ENCODE measurements at regions not wholly inside any gene's neighbourhood (a gene's known extent, or its start where the extent isn't known, plus 50 kb on each side); places are given as distances from the start of the nearest gene placed in this dataset.

GRCh38 chr12:24708718-24709117, 240.2 kb downstream of the BCAT1 start:
- no peaks in the 10 kb centered on the region for H3K36me3 Mint-ChIP-seq (ENCODE audit: low read depth, unreplicated experiment)
- H3K4me1 Mint-ChIP-seq (ENCODE audit: unreplicated experiment): no peaks in the 10 kb centered on the region
- DNase-seq (ENCODE audit: low spot score): no peak
- no peak overlapping the region for H3K27ac Mint-ChIP-seq (ENCODE audit: unreplicated experiment)
- H3K9me3 Mint-ChIP-seq (ENCODE audit: unreplicated experiment): no peaks in the 10 kb centered on the region
- no peak overlapping the region for H3K4me3 Mint-ChIP-seq (ENCODE audit: unreplicated experiment)
- TF ChIP-seq CTCF (IDR thresholded peaks at IDR 0.05; ENCODE audit: unreplicated experiment): no peak
- H3K27me3 Mint-ChIP-seq (ENCODE audit: unreplicated experiment): peaks cover 5% of the 10 kb centered on the region

GRCh38 chr12:24708043-24708442, 240.9 kb downstream of the BCAT1 start:
- H3K9me3 Mint-ChIP-seq (ENCODE audit: unreplicated experiment): no peaks in the 10 kb centered on the region
- no peak for TF ChIP-seq CTCF (IDR thresholded peaks at IDR 0.05; ENCODE audit: unreplicated experiment)
- no peaks in the 10 kb centered on the region for H3K36me3 Mint-ChIP-seq (ENCODE audit: low read depth, unreplicated experiment)
- no peak overlapping the region for H3K27ac Mint-ChIP-seq (ENCODE audit: unreplicated experiment)
- H3K27me3 Mint-ChIP-seq (ENCODE audit: unreplicated experiment): peaks cover 6% of the 10 kb centered on the region
- no peak overlapping the region for H3K4me3 Mint-ChIP-seq (ENCODE audit: unreplicated experiment)
- DNase-seq (ENCODE audit: low spot score): no peak
- H3K4me1 Mint-ChIP-seq (ENCODE audit: unreplicated experiment): no peaks in the 10 kb centered on the region

- Mint-ChIP-seq H3K4me3 (ENCODE audit: unreplicated experiment) (no peak overlapping the region), H3K4me1 (ENCODE audit: unreplicated experiment) (no peaks in the 10 kb centered on the region), H3K9me3 (ENCODE audit: unreplicated experiment) (no peaks in the 10 kb centered on the region), H3K36me3 (ENCODE audit: low read depth, unreplicated experiment) (no peaks in the 10 kb centered on the region), H3K27me3 (ENCODE audit: unreplicated experiment) (peaks cover 6% of the 10 kb centered on the region), H3K27ac (ENCODE audit: unreplicated experiment) (no peak overlapping the region)
- no peak for TF ChIP-seq CTCF (IDR thresholded peaks at IDR 0.05; ENCODE audit: unreplicated experiment)
- no peak for DNase-seq (ENCODE audit: low spot score)
These were observed 241.6 kb downstream of the BCAT1 start for GRCh38 chr12:24707334-24707733.

GRCh38 chr12:24705741-24706358, 243.1 kb downstream of the BCAT1 start:
- Mint-ChIP-seq H3K9me3 (ENCODE audit: unreplicated experiment) (no peaks in the 10 kb centered on the region), H3K4me3 (ENCODE audit: unreplicated experiment) (no peak overlapping the region), H3K4me1 (ENCODE audit: unreplicated experiment) (no peaks in the 10 kb centered on the region), H3K36me3 (ENCODE audit: low read depth, unreplicated experiment) (no peaks in the 10 kb centered on the region), H3K27me3 (ENCODE audit: unreplicated experiment) (peaks cover 6% of the 10 kb centered on the region), H3K27ac (ENCODE audit: unreplicated experiment) (no peak overlapping the region)
- DNase-seq (ENCODE audit: low spot score): no peak
- no peak for TF ChIP-seq CTCF (IDR thresholded peaks at IDR 0.05; ENCODE audit: unreplicated experiment)

GRCh38 chr12:24705216-24705615, 243.7 kb downstream of the BCAT1 start:
- TF ChIP-seq CTCF (IDR thresholded peaks at IDR 0.05; ENCODE audit: unreplicated experiment): no peak
- Mint-ChIP-seq H3K27ac (ENCODE audit: unreplicated experiment) (no peak overlapping the region), H3K27me3 (ENCODE audit: unreplicated experiment) (peaks cover 6% of the 10 kb centered on the region), H3K4me3 (ENCODE audit: unreplicated experiment) (no peak overlapping the region), H3K36me3 (ENCODE audit: low read depth, unreplicated experiment) (no peaks in the 10 kb centered on the region), H3K4me1 (ENCODE audit: unreplicated experiment) (no peaks in the 10 kb centered on the region), H3K9me3 (ENCODE audit: unreplicated experiment) (peaks cover 3% of the 10 kb centered on the region)
- no peak for DNase-seq (ENCODE audit: low spot score)

Measured in endothelial cell (in vitro differentiated cells).